SK-N-SH treated with all-trans-retinoic acid at 6 μM for 48 hours (cell line): ENCODE measurements at regions not wholly inside any gene's neighbourhood (a gene's known extent, or its start where the extent isn't known, plus 50 kb on each side); places are given as distances from the start of the nearest gene placed in this dataset.

Source experiments
- CREB5 ChIP-seq: fragments of 250-450 bp; sonication (Bioruptor Pico); IDR thresholded peaks from 2 replicates; pipeline ENCODE4 v1.5.1; 2020; ENCODE audit warnings: low read depth, mild to moderate bottlenecking, moderate library complexity
- ESRRG ChIP-seq: fragments of 250-450 bp; sonication (Bioruptor Pico); IDR thresholded peaks from 2 replicates; pipeline ENCODE4 v1.6.1; 2021; ENCODE audit warnings: mild to moderate bottlenecking
- ISL1 ChIP-seq: fragments of 250-450 bp; sonication (Bioruptor Pico); IDR thresholded peaks from 2 replicates; pipeline ENCODE4 v2.1.2; 2022; ENCODE audit warnings: mild to moderate bottlenecking, moderate library complexity
- PATZ1 ChIP-seq: fragments of 250-450 bp; sonication (Bioruptor Pico); IDR thresholded peaks from 2 replicates; pipeline ENCODE4 v1.8.0; 2020; ENCODE audit warnings: mild to moderate bottlenecking, moderate library complexity, borderline replicate concordance
- PPARA ChIP-seq: fragments of 250-450 bp; sonication (Bioruptor Pico); IDR thresholded peaks from 2 replicates; pipeline ENCODE4 v1.5.0; 2020; ENCODE audit warnings: mild to moderate bottlenecking, borderline replicate concordance
- RARB ChIP-seq: fragments of 250-450 bp; sonication (Bioruptor Pico); IDR thresholded peaks from 2 replicates; pipeline ENCODE4 v1.8.0; 2021; ENCODE audit warnings: mild to moderate bottlenecking, moderate library complexity
- SNAI2 ChIP-seq: fragments of 250-450 bp; sonication (Bioruptor Pico); IDR thresholded peaks from 2 replicates; pipeline ENCODE4 v1.5.0; 2020; ENCODE audit warnings: mild to moderate bottlenecking, moderate library complexity
- TOX ChIP-seq: fragments of 250-450 bp; sonication (Bioruptor Pico); IDR thresholded peaks from 2 replicates; pipeline ENCODE4 v1.8.0; 2021; ENCODE audit warnings: mild to moderate bottlenecking, moderate library complexity, borderline replicate concordance
- ZFP3 ChIP-seq: fragments of 250-450 bp; sonication (Bioruptor Pico); IDR thresholded peaks from 2 replicates; pipeline ENCODE4 v1.5.0; 2020; ENCODE audit warnings: mild to moderate bottlenecking, moderate library complexity
- ZFP30 ChIP-seq: fragments of 450-650 bp; formaldehyde crosslinking; IDR thresholded peaks from 2 replicates; pipeline ENCODE4 v1.5.0; 2022; ENCODE audit warnings: mild to moderate bottlenecking, moderate library complexity
- ZNF565 ChIP-seq: fragments of 450-650 bp; formaldehyde crosslinking; conservative IDR thresholded peaks from 2 replicates; pipeline ENCODE4 v1.5.0; 2020; ENCODE audit warnings: low read depth, mild to moderate bottlenecking, moderate library complexity

- no peak for TF ChIP-seq ZFP30 (CRISPR knock-in tag)
- no peak for TF ChIP-seq SNAI2 (CRISPR knock-in tag)
- no peak for TF ChIP-seq ESRRG (CRISPR knock-in tag)
- no peak for TF ChIP-seq ISL1 (CRISPR knock-in tag)
- no peak for TF ChIP-seq TOX (CRISPR knock-in tag)
- no peak for TF ChIP-seq ZFP3 (CRISPR knock-in tag)
- no peak for TF ChIP-seq CREB5
- no peak for TF ChIP-seq PATZ1 (CRISPR knock-in tag)
- TF ChIP-seq RARB (CRISPR knock-in tag), result no peak
- TF ChIP-seq ZNF565, result no peak
- no peak for TF ChIP-seq PPARA
These were observed 322.2 kb upstream of the ZNF521 start for GRCh38 chr18:25674183-25674582.
